ENCODE measurements at regions not wholly inside any gene's neighbourhood (a gene's known extent, or its start where the extent isn't known, plus 50 kb on each side); places are given as distances from the start of the nearest gene placed in this dataset.

DNA sequence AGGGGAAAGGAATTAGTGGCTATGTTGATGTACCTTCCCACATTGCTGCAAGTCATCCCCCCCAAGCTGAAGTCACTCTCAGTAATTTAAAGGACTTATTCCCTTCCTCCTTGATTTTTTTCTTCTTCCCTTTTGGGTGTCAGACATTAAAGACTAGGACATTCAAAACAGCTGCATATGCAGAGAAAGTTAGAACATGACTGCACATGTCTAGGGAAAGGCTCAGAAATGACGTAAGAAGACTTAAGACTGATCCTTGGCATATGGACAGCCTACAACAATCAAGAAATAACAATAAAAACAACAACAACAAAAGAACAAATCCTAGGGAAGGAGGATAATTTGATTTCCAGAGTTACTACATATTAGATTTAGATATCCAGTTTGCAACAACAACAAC, 997.5 kb downstream of the TLE4 start:
- DNase-seq = no peak

DNA sequence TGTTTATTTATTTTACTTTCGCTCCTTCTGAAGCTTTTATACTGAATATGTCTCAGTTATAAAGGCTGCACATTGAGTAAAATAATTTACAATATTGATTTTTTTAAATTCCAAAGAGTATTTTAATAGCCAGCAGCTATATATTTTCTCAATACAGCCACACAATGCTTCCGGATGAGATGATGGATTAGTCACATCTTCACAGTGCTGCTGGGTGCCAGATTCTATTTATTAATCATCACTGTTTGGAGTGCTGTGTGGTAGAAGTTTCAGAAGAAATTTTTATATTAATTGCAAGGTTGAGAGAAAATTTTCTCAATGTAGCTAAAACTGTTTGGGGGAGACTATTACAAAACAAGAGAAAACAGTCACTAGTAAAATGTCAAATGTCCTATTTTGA, 989.8 kb downstream of the TLE4 start:
- no peak for DNase-seq

DNA sequence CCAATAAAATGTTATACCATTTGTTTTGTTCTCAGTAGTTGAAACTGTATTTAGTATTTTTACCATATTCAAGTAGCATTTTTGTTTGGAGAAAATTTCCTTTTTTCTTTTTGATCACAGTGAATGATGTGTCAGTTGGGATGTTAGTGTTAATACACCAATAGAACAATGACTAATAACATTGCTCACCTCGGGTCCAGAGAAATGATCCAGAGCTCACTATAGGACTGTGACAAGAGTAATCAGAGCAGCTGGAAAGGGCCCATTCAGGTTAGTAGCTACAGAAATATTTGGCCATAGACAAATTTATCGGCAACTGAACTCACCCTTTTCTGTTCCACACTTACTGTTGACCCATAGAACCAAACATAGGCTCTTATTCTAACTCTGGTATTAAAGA, 989.2 kb downstream of the TLE4 start:
- DNase-seq = no peak

DNA sequence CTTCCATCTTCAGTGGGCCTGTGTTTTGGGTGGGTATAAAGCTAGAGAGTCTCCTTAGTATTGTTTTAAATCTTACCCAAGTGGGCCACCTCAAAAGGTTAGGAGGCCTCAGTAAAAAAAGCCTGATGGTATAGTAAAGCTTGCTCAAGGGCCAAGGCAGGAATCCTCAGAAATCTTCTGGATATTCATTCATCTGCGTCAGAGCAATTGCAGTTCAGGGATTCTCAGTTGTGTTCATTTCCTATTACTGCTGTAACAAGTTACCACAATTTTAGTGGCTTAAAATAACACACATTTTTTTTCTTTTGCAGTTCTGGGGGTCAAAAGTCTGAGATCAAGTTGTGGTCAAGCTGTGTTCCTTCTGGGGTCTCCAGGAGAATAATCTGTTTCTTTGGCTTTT, 985.5 kb downstream of the TLE4 start:
- no peak for DNase-seq

DNA sequence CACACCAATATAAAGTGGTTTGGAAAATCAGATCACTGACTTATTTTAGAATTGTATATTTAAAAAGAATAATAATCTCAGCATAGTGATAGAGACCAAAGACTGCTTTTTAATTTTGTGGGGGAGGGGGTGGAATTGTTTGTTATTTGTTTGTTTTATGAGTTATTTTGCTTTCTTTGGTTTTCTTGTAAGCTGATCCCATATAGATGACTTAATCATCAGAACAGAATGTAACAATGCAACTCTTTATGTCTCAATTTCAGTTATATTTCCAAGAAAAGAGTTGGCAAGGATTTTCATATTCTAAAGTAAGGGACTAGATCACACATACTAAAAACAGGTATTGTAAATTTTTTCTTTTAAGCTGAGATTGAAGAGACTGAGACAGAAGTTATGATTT, 984.9 kb downstream of the TLE4 start:
- no peak for DNase-seq

DNA sequence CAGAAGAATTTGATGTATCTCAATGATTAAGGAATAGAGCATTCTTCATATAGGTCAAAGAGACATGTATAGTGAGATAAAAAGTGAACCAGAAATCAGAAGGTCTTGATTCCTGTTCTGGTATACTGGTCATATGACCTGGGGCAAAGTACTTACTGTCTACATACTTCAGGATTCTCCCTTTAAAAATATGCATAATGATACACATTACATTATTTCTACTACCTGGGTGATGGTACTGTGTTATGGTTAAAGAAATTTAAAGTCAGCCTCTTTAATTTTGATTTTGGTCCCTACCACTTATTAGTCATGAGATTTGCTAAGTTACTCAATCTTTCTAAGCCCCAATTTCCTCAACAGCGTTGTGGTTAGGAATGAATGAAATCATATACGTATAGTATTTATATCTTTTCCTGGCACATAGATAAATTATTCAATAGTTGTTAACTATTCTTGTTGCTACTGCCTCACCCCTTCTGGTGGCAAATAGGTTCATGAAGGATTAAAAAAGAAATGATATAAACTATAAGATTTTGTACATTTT, 984.1 kb downstream of the TLE4 start:
- no peak for DNase-seq

DNA sequence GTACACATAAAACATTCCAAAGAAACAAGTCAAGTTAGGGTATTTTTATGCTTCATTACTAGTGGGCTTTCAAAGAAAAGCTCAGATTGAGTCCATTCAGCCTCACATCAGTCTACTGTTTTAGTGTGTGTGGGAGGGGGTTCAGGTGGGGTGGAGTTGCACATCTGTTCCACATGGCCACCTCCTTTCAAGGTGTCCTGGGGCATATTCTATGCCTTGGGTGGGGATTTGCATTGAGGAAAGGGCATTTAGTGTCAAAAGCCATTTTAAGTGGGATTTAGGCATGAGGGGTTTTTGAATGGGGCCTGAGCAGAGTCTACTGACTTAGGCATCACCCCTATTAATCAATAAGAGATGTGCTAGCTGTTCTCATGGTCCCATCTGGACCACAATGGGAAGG, 983.1 kb downstream of the TLE4 start:
- no peak for DNase-seq

DNA sequence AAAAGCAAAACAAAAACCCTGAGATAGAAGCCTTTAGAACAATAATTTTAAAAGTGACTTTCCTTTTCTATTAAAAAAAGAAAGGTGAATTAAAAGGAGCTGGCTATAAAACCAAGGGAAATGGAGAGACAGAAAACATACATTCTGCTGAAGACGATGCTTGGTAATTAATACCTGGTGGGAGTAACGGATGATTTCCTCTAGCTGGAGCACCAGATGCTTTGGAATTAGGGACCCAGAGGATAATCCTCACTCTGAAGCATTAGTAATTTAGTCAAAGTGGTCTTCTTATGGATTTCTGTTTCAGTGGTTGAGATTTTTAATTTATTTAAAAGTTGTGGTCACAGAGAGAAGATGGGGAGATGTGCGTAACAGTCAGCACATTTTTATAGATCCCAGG, 982.5 kb downstream of the TLE4 start:
- DNase-seq = no peak

DNA sequence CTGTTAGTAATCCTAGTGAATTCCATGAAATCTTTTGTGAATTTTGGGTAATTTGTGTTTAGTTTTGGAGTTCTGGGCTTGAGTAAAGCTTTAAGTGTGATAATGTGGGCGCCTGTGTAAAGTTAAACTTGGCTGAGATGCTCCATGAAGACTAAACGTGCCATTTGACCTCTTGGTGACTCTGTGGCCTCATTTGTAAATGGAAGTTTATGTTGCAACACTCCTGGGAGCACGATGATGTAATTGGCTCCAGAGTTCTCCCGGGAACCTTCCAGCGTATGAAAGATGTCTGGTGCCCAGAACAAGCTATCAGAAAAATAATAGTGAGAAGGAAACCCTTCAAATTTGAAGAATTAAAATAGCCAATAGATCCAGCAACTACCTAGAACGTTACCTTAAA, 981.2 kb downstream of the TLE4 start:
- DNase-seq = no peak

DNA sequence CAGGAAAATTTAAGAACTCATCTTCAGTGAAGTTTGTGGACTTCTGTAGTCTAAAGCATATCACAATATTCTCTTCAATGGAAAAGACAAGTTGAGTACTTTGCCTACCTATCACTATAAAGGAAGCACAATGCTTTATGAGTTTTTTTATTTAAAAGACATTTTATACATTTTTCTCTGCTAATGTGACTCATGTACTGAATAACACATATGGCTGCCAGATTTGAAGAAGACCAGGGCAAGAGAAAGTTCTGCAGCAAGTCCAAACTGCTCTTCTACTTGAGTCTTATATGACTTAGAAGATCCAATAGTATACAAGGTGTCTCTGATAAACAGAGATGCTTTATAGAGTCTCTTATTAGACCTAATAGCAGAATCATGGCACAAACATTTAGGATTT, 978.4 kb downstream of the TLE4 start:
- no peak for DNase-seq

DNA sequence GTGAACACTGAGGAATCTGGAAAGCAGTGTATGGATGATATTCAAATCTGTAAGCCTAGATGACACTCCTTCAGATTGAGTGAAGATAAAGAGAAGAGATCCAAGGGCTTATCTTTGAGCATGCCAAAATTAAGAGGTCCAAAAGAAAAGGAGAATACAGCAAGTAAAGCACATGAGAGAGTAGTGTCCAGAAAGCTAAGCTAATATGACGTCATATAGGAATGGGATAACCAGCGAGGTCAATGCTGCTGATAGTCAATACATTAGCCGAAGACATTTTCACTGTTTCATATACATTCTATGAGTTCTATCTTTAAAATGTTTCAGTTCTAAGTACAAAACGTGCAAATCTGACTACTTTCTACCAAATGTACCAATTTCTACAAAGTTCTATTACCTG, 975.8 kb downstream of the TLE4 start:
- DNase-seq = no peak

DNA sequence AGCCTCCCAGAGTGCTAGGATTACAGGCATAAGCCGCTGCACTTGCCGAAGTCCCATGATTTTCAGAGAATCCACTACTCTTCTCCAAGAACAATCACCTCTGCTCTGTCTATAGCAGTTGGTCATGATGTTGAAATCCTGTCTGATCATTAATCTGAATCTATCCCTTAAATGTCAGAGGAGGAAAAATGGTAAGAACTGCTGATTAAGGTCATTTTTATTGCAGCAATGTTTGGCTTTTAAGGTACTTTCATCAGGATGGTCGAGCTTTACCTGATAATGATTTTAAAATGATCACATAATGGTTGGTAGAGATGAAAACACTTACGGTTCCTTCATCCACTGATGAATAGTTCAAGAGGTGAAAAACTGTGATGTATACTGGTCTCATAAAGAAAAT, 968.6 kb downstream of the TLE4 start:
- no peak for DNase-seq

DNA sequence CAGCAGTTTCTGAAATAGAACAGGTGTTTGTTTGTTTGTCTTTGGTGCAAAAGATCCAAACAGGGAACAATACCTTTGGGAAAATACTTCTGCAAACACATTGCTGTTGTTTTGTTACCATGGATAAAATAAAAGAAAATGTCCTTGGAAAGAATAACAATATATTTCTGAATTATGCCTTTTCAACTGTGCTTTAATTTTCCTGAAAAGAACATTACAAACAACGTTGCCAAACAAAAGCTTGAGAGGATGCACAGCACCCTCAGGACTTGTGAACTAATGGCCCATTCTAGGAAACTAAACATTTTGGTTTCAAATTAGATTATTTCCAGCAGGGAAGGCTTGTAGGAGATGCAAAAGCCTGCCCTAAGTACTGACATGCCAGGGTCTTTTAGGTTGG, 967.2 kb downstream of the TLE4 start:
- no peak for DNase-seq

DNA sequence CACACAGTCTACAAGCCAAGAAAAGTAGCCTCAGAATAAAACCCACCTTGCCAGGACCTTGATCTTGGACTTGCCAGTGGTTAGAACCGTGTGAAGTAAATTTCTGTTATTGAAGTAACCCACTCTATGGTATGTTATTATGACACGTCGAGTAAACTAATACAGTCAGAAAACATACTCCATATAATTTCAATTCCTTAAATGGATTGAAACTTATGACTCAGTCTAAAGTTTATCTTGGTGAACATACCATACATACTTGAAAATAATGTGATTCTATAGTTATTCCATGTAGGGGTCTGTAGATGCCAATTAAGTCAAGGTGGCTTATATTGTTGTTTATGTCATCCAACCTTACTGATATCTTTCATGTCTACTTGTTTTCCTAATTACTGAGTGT, 950.7 kb downstream of the TLE4 start:
- no peak for DNase-seq

DNA sequence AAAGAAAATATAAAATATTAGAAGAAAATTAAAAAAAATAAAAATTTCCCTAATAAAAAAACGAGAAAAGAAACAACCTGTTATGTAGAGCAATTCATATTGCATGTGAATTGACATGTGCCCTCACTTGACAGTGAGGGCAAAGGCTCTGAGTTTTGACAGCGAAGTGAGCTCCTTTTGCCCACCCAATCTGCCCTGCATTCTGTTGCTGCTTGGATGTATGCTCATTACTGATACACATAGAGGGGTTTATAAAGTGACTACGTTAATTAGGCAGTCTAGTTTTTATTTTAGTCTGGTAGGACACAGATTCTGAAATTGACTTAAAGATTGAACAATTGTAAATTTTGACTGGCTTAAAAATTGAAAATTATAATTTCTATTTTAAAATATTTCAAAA, 949.4 kb downstream of the TLE4 start:
- DNase-seq = no peak

DNA sequence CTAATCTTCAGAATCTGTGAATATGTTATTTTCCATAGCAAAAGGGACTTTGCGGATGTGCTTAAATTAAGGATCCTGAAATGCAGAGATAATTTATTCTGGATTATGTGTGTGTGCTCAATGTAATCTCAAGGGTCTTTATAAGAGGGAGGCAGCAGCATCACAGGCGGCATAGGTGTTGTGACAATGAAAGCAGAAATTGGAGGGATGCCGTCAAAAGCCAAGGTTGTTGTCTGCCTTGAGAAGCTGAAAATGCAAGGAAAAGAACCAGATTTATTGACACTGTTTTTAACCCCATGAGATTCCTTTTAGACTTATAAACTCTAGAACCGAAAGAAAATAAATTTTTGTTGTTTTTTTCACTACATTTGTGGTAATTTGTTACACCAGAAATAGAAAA, 948.5 kb downstream of the TLE4 start:
- DNase-seq = no peak

DNA sequence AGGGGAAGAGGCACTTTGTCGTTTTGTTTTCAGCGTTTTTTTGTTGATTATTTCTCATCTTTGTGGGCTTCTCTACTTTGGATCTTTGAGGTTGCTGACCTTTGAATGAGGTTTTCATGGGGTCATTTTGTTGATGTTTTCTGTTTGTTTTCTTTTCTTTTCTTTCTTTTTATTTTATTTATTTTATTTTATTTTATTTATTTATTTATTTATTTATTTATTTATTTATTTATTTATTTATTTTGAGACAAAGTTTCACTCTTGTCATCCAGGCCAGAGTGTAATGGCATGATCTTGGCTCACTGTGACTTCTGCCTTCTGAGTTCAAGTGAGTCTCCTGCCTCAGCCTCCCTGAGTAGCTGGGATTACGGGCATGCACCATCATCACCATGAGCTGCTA, 946.7 kb downstream of the TLE4 start:
- DNase-seq = no peak

DNA sequence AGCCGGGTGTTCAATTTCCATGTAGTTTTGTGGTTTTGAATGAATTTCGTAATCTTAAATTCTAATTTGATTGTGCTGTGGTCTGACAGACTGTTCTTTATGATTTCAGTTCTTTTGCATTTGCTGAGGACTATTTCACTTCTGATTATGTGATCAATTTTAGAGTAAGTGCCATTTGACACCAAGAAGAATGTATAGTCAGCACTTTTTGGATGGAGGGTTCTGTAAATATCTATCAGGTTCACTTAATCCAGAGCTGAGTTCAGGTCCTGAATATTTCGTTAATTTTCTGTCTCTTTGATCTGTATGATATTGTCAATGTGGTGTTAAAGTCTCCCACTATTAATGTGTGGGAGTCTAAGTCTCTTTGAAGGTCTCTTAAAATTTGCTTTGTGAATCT, 944.9 kb downstream of the TLE4 start:
- DNase-seq = no peak

DNA sequence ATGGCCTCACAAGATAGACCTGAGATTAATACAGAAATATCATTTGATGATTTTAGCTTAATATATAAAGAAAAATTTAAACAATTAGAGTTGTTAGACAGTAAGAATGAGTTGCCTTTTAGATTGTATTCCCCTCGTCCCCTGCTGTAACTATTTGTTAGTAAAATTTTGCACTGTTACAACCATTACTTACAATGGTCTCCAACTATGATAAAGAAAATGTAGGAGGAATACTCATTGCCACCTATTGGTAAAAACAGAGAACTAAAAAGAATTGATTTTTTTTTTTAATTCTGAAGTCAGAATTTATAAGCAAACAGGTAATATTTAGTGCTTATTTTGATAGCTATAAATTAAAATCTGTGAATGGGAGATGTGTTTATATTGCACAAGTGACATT, 937.6 kb downstream of the TLE4 start:
- DNase-seq = no peak

DNA sequence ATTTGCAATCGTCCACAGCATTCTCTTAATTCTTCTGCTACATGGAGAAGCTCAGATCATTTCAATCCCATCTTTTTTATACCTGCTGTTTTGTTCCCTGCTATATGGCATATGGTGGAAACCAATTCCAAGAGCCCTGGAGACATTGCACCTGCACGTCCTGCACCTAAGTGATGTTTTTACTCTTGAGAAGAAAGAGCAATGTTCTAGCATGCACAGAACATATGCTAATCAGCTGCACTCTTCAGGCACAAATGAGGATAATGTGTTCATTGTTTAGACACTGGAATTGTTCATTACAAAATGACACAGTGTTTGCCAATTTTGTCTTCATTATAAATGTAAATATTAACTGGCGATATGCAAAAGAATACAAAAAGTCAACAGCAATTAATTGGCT, 935.8 kb downstream of the TLE4 start:
- DNase-seq = no peak

DNA sequence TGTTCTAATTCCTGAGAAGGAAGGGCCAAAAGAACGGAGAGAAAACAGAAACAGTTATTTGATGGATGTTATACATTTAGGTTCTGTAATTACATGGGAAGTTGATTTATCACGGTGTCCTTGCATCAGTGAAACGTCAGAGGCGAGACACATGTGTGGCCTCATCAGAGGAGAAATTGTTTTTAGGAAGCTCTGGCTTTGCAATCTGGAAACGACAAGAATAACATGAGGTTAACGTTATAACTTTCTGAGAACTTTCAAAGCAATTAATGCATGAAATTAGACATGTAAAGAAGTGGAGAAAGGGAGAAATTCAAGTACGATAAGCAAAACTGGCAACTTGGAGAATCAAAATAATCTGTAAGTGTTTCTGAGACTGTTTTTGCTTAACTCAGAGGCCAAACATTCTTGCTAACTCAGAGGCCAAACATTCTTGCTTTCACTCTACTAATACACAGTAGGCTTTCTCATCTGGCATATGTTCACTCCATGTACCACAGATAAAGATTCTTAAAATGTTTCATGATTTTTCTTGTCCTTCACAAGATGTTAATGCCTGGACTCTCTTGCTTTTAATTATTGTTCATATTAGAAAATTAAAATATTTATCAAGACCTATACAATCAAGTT, 933.0 kb downstream of the TLE4 start:
- no peak for DNase-seq

DNA sequence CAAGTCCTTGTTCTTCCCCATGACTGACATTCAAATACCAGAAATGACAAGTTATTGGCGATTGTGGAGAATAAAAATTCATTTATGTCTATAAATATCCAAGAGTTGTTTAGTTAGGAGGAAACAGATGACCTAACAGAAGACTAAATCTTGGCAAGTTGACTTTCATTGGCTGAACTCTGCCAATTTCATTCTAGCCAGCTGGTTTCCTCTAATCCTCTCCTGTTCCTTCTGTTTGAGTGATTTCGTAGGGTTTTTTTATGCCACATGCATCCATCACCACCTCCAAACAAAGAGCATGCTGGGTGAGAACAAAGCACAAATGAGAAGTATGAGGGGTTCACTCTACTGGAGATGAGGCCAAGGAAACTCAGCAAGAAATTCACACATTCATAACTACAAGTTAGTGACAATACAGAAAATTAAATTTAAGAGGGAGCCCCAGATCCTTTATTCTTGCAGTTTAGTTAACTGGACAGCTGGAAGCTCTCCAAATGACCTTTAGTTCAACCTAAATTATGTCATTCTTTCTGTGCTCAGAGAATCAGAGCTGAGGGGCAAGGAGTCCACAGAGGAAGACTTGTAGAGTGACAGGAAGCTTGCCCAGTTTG, 932.0 kb downstream of the TLE4 start:
- no peak for DNase-seq

DNA sequence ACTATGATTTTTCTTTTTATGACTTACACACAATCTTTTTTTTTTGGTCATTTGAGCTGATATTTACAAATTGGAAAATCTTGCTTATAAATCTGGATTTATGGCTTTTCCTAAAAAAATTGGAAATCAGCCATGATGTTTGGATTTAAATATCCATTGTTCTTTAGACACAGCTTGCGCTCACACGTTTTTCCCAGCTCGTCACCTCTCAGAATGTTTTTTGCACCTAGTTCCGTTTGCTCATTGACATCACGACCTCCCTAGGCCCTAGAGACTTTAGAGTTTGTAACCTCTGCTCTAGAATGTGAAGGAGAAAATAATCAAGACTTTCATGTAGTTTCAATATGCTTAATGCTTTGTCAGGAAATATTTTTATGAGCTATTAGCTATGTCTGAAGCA, 930.5 kb downstream of the TLE4 start:
- DNase-seq = no peak

DNA sequence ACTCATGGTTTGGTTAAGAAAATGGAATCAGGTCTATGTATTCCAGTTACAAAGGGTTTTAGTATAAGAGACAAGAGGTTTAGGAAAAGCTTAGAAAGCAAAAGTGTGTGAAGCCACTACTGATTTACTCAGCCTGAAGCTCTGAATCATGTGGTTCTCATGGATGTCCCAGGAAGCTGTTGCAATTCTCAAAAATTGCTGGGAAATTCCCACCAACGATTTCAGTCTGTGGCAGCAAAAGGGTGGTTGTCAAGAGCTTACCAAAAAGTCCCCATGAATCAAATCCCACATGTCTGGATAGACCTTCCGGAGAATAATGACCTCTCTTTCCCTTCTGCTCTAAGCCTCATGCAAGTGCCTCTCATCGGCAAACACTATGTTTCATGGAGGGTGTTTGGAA, 929.9 kb downstream of the TLE4 start:
- DNase-seq = no peak

DNA sequence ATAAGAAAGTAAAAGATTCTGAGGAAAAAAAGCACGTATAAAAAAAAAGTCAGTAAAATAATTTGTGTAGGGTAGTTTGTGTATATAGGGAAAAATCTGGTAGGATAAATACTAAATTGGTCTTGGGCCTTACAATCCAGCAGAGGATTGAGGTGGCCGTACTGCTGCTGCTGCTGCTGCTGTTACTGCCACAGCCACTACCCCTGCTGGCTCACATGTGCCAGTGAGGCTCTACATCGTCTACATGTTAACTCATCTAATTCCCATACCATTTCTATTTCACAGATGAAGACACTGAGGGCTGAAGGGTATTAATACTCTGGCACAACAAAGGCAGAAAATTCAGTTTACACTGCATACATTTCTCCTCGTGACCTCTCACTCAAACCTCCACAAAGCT, 928.5 kb downstream of the TLE4 start:
- no peak for DNase-seq
